K562 (cell line): ENCODE measurements at regions not wholly inside any gene's neighbourhood (a gene's known extent, or its start where the extent isn't known, plus 50 kb on each side); places are given as distances from the start of the nearest gene placed in this dataset.

Experiments used
- ATAC-seq: fragments of 200-7000 bp; cut with Tn5 transposase; 3 replicates; pipeline ENCODE4 v1.9.1; 2020; ENCODE audit warnings: moderate library complexity
- BruUV-seq: library from RNA; stranded (reverse); fragments of 400-500 nt; replicated peaks from 2 replicates; lab custom pipeline; 2021; lab: Mats Ljungman, UMichigan
- CTCF ChIA-PET: fragments of 300-600 bp; formaldehyde crosslinking; extraction: SDS; loops from one replicate; lab custom pipeline; 2021; ENCODE audit warnings: low intra/inter-chr PET ratio; lab: Yijun Ruan, JAX
- POLR2A ChIA-PET: fragments of 300-600, 350-650 bp; sonication (Branson Sonifier 250); formaldehyde crosslinking; extraction: SDS; loops from one replicate; lab custom pipeline; 2021; ENCODE audit warnings: antibody characterized with exemption, inconsistent platforms; lab: Yijun Ruan, JAX
- DNase-seq, 4 experiments: peaks; one replicate each; pipeline versions ENCODE4 v3.0.0 to v3.0.0-alpha.2; 2011 to 2018; ENCODE audit warnings: low spot score in 3 of 4, mixed read lengths in 3 of 4; ENCODE audit errors: extremely low read depth in 1 of 4
- FAIRE-seq: peaks from 2 replicates; lab custom pipeline; 2011; peaks lifted over from hg19 to GRCh38; lab: Jason Lieb, UNC
- H2AFZ ChIP-seq: 2 replicates; pipeline ENCODE4 v1.6.0; 2011; ENCODE audit warnings: low read depth, low read length, control low read depth, inconsistent platforms
- H3K27ac ChIP-seq: fragments of 200-600 bp; 3 replicates; pipeline ENCODE4 v1.8.0; 2011; ENCODE audit warnings: low read depth, mild to moderate bottlenecking, control low read depth, inconsistent platforms, low read length, moderate library complexity, mixed read lengths; ENCODE audit errors: extremely low read depth
- H3K27me3 ChIP-seq, 2 experiments: fragments of 300-600 bp in 1 of 2; 2 replicates in 1 of 2; 3 replicates in 1 of 2; pipeline versions ENCODE4 v1.6.0 to v1.8.0; 2011; ENCODE audit warnings: inconsistent platforms in 2 of 2, low read length in 2 of 2, mild to moderate bottlenecking in 1 of 2, mixed read lengths in 1 of 2, moderate library complexity in 1 of 2; ENCODE audit not compliant: control insufficient read depth in 2 of 2, insufficient read depth in 2 of 2
- H3K36me3 ChIP-seq: fragments of 300-600 bp; 3 replicates; pipeline ENCODE4 v1.8.0; 2011; ENCODE audit warnings: mild to moderate bottlenecking, low read length, inconsistent platforms; ENCODE audit not compliant: control insufficient read depth, insufficient read depth
- H3K4me1 ChIP-seq, 2 experiments: fragments of 200-600 bp in 1 of 2; replicated peaks in 1 of 2; 2 replicates in 1 of 2; 3 replicates in 1 of 2; pipeline versions ENCODE4 v1.5.1 to v1.8.0; 2011; ENCODE audit warnings: inconsistent platforms in 2 of 2, low read length in 2 of 2, mild to moderate bottlenecking in 1 of 2, mixed read lengths in 1 of 2, moderate library complexity in 1 of 2; ENCODE audit not compliant: control insufficient read depth in 2 of 2, insufficient read depth in 2 of 2
- H3K4me2 ChIP-seq: 2 replicates; pipeline ENCODE4 v1.6.1; 2011; ENCODE audit warnings: low read length, control low read depth, inconsistent platforms, mixed read lengths; ENCODE audit not compliant: insufficient read depth
- H3K4me3 ChIP-seq: fragments of 200-600 bp; sonication (generic), shearing (Covaris generic); 2 replicates; pipeline ENCODE4 v1.5.1; 2016; ENCODE audit warnings: control low read depth, inconsistent platforms
- H3K79me2 ChIP-seq: fragments of 200-600 bp; 3 replicates; pipeline ENCODE4 v1.8.0; 2011; ENCODE audit warnings: low read length, inconsistent platforms; ENCODE audit not compliant: control insufficient read depth, insufficient read depth
- H3K9ac ChIP-seq, 2 experiments: 2 replicates each; pipeline versions ENCODE4 v1.6.0 to v1.6.1; 2011; ENCODE audit warnings: low read depth in 2 of 2, low read length in 2 of 2, control low read depth in 1 of 2, inconsistent platforms in 1 of 2, mild to moderate bottlenecking in 1 of 2, mixed read lengths in 1 of 2; ENCODE audit not compliant: insufficient read depth in 1 of 2
- H3K9me1 ChIP-seq: one replicate; pipeline ENCODE4 v1.6.0; 2011; ENCODE audit warnings: inconsistent platforms, mild to moderate bottlenecking, low read length, moderate library complexity; ENCODE audit not compliant: control insufficient read depth, insufficient read depth
- H3K9me3 ChIP-seq: replicated peaks from 2 replicates; pipeline ENCODE4 v1.5.1; 2011; ENCODE audit warnings: low read depth, low read length, inconsistent platforms; ENCODE audit not compliant: control insufficient read depth, insufficient read depth
- H4K20me1 ChIP-seq: replicated peaks from 2 replicates; pipeline ENCODE4 v1.6.1; 2011; ENCODE audit warnings: low read length, inconsistent platforms, mixed read lengths; ENCODE audit not compliant: control insufficient read depth, insufficient read depth
- ATF1 ChIP-seq, 2 experiments: fragments of 450-650 bp in 1 of 2; IDR thresholded peaks; 2 replicates each; pipeline ENCODE4 v1.6.1; 2016; ENCODE audit warnings: missing compliant biosample characterization in 1 of 2, missing genetic modification characterization in 1 of 2
- DNMT1 ChIP-seq: fragments of 450-650 bp; IDR thresholded peaks from 2 replicates; pipeline ENCODE4 v1.6.1; 2016; ENCODE audit warnings: antibody characterized with exemption, mild to moderate bottlenecking
- ETV1 ChIP-seq: fragments of 450-650 bp; conservative IDR thresholded peaks from 2 replicates; pipeline ENCODE4 v1.6.1; 2016; ENCODE audit warnings: missing genetic modification characterization, control low read depth, low read depth, missing compliant biosample characterization
- EWSR1 ChIP-seq: fragments of 450-650 bp; IDR thresholded peaks from 2 replicates; pipeline ENCODE4 v1.6.1; 2018; ENCODE audit warnings: borderline replicate concordance, mild to moderate bottlenecking, low read depth, moderate library complexity; ENCODE audit not compliant: partially characterized antibody
- FOXA3 ChIP-seq, 2 experiments: fragments of 450-650 bp in 1 of 2; sonication (generic) in 1 of 2; formaldehyde crosslinking; IDR thresholded peaks in 1 of 2; conservative IDR thresholded peaks in 1 of 2; 2 replicates each; pipeline versions ENCODE4 v1.4.0 to v1.8.0; 2020 to 2022; ENCODE audit warnings: mild to moderate bottlenecking in 2 of 2, missing genetic modification reagents in 1 of 2
- GABPB2 ChIP-seq: fragments of 250-450 bp; sonication (Bioruptor Pico); conservative IDR thresholded peaks from 2 replicates; pipeline ENCODE4 v1.5.1; 2021; ENCODE audit warnings: mild to moderate bottlenecking
- HIVEP1 ChIP-seq: fragments of 250-450 bp; sonication (Bioruptor Pico); IDR thresholded peaks from 2 replicates; pipeline ENCODE4 v1.4.0; 2020; ENCODE audit warnings: mild to moderate bottlenecking
- PRPF4 ChIP-seq: fragments of 200-400 bp; formaldehyde crosslinking; IDR thresholded peaks from one replicate; pipeline ENCODE4 v1.6.1; 2017; ENCODE audit warnings: low read length, low read depth, mild to moderate bottlenecking; ENCODE audit not compliant: insufficient read depth, poor library complexity, severe bottlenecking
- RBFOX2 ChIP-seq: fragments of 200-400 bp; formaldehyde crosslinking; IDR thresholded peaks from 2 replicates; pipeline ENCODE4 v1.6.1; 2017; ENCODE audit warnings: low read depth, mild to moderate bottlenecking, low read length, moderate library complexity
- RFX1 ChIP-seq: fragments of 450-650 bp; IDR thresholded peaks from 2 replicates; pipeline ENCODE4 v1.6.1; 2016; ENCODE audit warnings: mild to moderate bottlenecking, moderate library complexity
- SMARCA5 ChIP-seq: fragments of 450-650 bp; IDR thresholded peaks from 2 replicates; pipeline ENCODE4 v1.6.1; 2016
- TBP ChIP-seq: optimal IDR thresholded peaks from 2 replicates; pipeline ENCODE3; 2011; ENCODE audit warnings: low read depth, low read length, improper control_type of control experiment
- WHSC1 ChIP-seq: IDR thresholded peaks from one replicate; pipeline ENCODE4 v1.6.1; 2012; ENCODE audit warnings: low read length, control low read depth, inconsistent platforms
- XRCC3 ChIP-seq: fragments of 450-650 bp; IDR thresholded peaks from 2 replicates; pipeline ENCODE4 v1.6.1; 2017; ENCODE audit warnings: mild to moderate bottlenecking, moderate library complexity
- ZNF165 ChIP-seq: fragments of 250-450 bp; sonication (Bioruptor Pico); IDR thresholded peaks from 2 replicates; pipeline ENCODE4 v1.4.0; 2020; ENCODE audit warnings: borderline replicate concordance
- ZNF212 ChIP-seq: fragments of 450-650 bp; formaldehyde crosslinking; IDR thresholded peaks from 2 replicates; pipeline ENCODE4 v1.4.0; 2020; ENCODE audit warnings: mild to moderate bottlenecking
- ZNF583 ChIP-seq: fragments of 250-450 bp; sonication (Bioruptor Pico); IDR thresholded peaks from 2 replicates; pipeline ENCODE4 v1.4.0; 2020
- WGBS: fragments of 100-300 bp; shearing (Covaris generic); methylation state at CpG from one replicate; pipeline ENCODE4 v1.1.6; 2016; ENCODE audit warnings: low coverage, mixed read lengths; ENCODE audit not compliant: insufficient coverage; ENCODE audit errors: missing lambda C conversion rate; 5-methylcytosine and 5-hydroxymethylcytosine counted together
- in situ Hi-C: fragments of 300-500 bp; cut with MboI; formaldehyde crosslinking; loops from 4 replicates; pipeline ENCODE4 v1.15.0; 2018; ENCODE audit warnings: inconsistent platforms, mixed read lengths
- intact Hi-C: fragments of 100-400 bp; cut with micrococcal nuclease; formaldehyde crosslinking; loops from 2 replicates; pipeline ENCODE4 v1.14.2; 2022
- TF ChIP-seq, protein P1 (sequence below): sonication (generic); formaldehyde crosslinking; IDR thresholded peaks from 2 replicates; pipeline ENCODE4 v1.8.1; 2022; ENCODE audit warnings: missing genetic modification reagents

DNA sequence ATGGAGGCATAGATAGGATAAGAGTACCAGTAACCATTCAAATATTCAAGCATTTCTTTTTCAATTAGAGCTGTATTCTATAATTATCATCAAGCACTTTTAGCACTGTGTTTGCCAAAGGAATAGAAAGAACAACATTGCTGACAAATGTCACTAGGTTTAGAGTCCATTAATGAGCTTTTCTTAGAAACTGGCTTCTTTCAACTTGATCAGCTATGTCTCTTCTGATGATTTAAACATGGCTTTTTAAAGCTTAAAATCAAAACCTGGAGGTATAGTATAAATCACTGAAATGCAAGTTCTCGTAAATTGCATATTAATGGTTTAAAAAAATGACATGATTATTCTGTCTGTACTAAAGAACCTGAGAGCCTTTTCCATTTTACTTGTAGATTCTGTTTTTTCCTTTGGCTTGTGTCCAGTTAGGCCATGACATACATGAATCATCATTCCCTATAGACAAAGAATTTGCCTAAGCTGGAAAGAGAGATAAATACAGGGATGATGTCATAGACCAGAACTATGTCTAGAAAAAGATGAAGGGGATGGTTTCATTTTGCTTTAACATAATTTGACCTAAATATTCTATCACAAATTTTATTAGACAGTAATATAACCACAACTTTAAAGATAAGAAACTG lies 340.1 kb upstream of the CTSO start:
- Histone ChIP-seq H3K27ac (no peak overlapping the region), H3K36me3 (no peaks in the 10 kb centered on the region), H3K4me2 (no peak overlapping the region), H3K79me2 (no peaks in the 10 kb centered on the region), H4K20me1 (no peaks in the 10 kb centered on the region), H3K9me1 (no peaks in the 10 kb centered on the region), H3K27me3 (no peaks in the 10 kb centered on the region), H3K4me1 (no peaks in the 10 kb centered on the region), H3K9me3 (no peaks in the 10 kb centered on the region), H3K9ac (no peak overlapping the region), H2AFZ (no peak overlapping the region), H3K4me3 (no peak overlapping the region)
- ChIA-PET CTCF (no interaction called here), POLR2A (no interaction called here)
- ATAC-seq (no peak), DNase-seq (no peak), FAIRE-seq (no peak)
- TF ChIP-seq ETV1 (tag) (no peak), PRPF4 (no peak), TBP (no peak), FOXA3 (CRISPR knock-in tag; conservative IDR thresholded peaks at IDR 0.05 in 1 of 2, IDR thresholded peaks at IDR 0.05 in 1 of 2) (no peak), RBFOX2 (no peak), XRCC3 (no peak), RFX1 (no peak), DNMT1 (no peak), WHSC1 (no peak), ZNF583 (CRISPR knock-in tag) (no peak), ZNF165 (CRISPR knock-in tag) (no peak), ATF1 (CRISPR knock-in tag; IDR thresholded peaks at IDR 0.05) (no peak), ATF1 (tag; IDR thresholded peaks at IDR 0.05) (no peak), ZNF212 (CRISPR knock-in tag) (no peak), EWSR1 (no peak), HIVEP1 (CRISPR knock-in tag) (no peak), SMARCA5 (no peak), GABPB2 (no peak)
- TF ChIP-seq, protein P1, sequence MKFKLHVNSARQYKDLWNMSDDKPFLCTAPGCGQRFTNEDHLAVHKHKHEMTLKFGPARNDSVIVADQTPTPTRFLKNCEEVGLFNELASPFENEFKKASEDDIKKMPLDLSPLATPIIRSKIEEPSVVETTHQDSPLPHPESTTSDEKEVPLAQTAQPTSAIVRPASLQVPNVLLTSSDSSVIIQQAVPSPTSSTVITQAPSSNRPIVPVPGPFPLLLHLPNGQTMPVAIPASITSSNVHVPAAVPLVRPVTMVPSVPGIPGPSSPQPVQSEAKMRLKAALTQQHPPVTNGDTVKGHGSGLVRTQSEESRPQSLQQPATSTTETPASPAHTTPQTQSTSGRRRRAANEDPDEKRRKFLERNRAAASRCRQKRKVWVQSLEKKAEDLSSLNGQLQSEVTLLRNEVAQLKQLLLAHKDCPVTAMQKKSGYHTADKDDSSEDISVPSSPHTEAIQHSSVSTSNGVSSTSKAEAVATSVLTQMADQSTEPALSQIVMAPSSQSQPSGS = no peak
- BruUV-seq = no TSS peak
- intact Hi-C loops (no loop called here), in situ Hi-C loops (no loop called here)
- WGBS = 0% methylated on average over 1 of the region's 1 CpG
